Testis (tissue), 2 donors: ENCODE measurements at regions not wholly inside any gene's neighbourhood (a gene's known extent, or its start where the extent isn't known, plus 50 kb on each side); places are given as distances from the start of the nearest gene placed in this dataset.

Source experiments
- DNase-seq: peaks from one replicate; pipeline ENCODE4 v3.0.0-alpha.2; 2019
- H3K27ac ChIP-seq, 2 donors: fragments of 200-600 bp; sonication (generic); one replicate each; pipeline ENCODE4 v1.5.1; 2019
- H3K27me3 ChIP-seq: fragments of 200-600 bp; sonication (generic); one replicate; pipeline ENCODE4 v1.5.1; 2019
- H3K36me3 ChIP-seq: fragments of 200-600 bp; sonication (generic); one replicate; pipeline ENCODE4 v1.5.1; 2017; ENCODE audit warnings: low read depth; ENCODE audit errors: missing control alignments
- H3K4me1 ChIP-seq: fragments of 200-600 bp; sonication (generic); one replicate; pipeline ENCODE4 v1.5.1; 2019
- H3K4me3 ChIP-seq, 2 donors: fragments of 200-600 bp; sonication (generic); one replicate each; pipeline ENCODE4 v1.5.1; 2017 to 2019
- H3K9me3 ChIP-seq: fragments of 200-600 bp; sonication (generic); one replicate; pipeline ENCODE4 v1.5.1; 2017
- POLR2A ChIP-seq: fragments of 450-650 bp; IDR thresholded peaks from one replicate; pipeline ENCODE4 v1.6.1; 2017; ENCODE audit warnings: antibody characterized with exemption, mild to moderate bottlenecking, moderate library complexity
- WGBS, 2 donors: methylation state at CpG; one replicate each; pipeline ENCODE4 v1.1.5; 2018; 5-methylcytosine and 5-hydroxymethylcytosine counted together
- intact Hi-C: fragments of 100-400 bp; cut with DNase I; formaldehyde crosslinking; loops from one replicate; pipeline ENCODE4 v1.15.1; 2023; ENCODE audit warnings: low total_unique reads
- TF ChIP-seq, protein P1 (sequence below), 3 experiments: fragments of 450-650 bp in 2 of 3; fragments of 200-600 bp in 1 of 3; sonication (generic) in 1 of 3; IDR thresholded peaks; one replicate each; pipeline ENCODE4 v1.5.1; 2016 to 2019; ENCODE audit warnings: antibody characterized with exemption in 3 of 3, mild to moderate bottlenecking in 2 of 3, moderate library complexity in 1 of 3

GRCh38 chr16:65445313-65446260, 323.7 kb upstream of the CDH11 start:
- intact Hi-C loops: no loop called here
- Histone ChIP-seq H3K9me3 (no peaks in the 10 kb centered on the region), H3K4me3 (no peak overlapping the region), H3K36me3 (no peaks in the 10 kb centered on the region), H3K4me1 (no peaks in the 10 kb centered on the region), H3K27ac (no peak overlapping the region), H3K27me3 (no peaks in the 10 kb centered on the region)
- WGBS, 2 donors: 63 to 73% methylated on average over 1 of the region's 1 CpG
- TF ChIP-seq, protein P1, sequence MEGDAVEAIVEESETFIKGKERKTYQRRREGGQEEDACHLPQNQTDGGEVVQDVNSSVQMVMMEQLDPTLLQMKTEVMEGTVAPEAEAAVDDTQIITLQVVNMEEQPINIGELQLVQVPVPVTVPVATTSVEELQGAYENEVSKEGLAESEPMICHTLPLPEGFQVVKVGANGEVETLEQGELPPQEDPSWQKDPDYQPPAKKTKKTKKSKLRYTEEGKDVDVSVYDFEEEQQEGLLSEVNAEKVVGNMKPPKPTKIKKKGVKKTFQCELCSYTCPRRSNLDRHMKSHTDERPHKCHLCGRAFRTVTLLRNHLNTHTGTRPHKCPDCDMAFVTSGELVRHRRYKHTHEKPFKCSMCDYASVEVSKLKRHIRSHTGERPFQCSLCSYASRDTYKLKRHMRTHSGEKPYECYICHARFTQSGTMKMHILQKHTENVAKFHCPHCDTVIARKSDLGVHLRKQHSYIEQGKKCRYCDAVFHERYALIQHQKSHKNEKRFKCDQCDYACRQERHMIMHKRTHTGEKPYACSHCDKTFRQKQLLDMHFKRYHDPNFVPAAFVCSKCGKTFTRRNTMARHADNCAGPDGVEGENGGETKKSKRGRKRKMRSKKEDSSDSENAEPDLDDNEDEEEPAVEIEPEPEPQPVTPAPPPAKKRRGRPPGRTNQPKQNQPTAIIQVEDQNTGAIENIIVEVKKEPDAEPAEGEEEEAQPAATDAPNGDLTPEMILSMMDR (IDR thresholded peaks at IDR 0.05): no peak
- no peak for TF ChIP-seq POLR2A
- no peak for DNase-seq

DNA sequence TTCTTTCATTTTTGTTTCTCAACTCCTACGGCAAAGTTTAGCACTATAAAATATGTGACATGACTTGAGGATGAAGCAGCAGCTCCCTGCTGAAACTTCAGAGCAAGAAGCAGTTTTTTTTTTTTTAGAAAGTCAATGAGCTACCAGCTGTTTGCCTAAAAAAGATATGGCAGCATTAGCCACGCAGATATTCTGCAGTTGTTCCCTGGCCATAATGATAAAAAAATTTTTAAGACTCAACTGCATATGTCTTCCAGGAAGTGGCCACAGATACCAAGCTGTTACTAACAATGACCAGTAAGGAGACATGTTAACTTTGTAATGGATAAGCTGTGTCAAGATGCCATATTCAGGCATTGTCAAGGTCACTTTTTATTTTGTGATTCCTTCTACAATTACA, 319.6 kb upstream of the CDH11 start:
- Histone ChIP-seq H3K4me1 (no peaks in the 10 kb centered on the region), H3K4me3 (no peak overlapping the region), H3K36me3 (no peaks in the 10 kb centered on the region), H3K27me3 (no peaks in the 10 kb centered on the region), H3K27ac (no peak overlapping the region), H3K9me3 (no peaks in the 10 kb centered on the region)
- no peak for DNase-seq
- no peak for TF ChIP-seq POLR2A
- TF ChIP-seq, protein P1 (IDR thresholded peaks at IDR 0.05): no peak
- WGBS, 2 donors: 43 to 59% methylated on average over 2 of the region's 2 CpGs
- intact Hi-C loops: no loop called here

DNA sequence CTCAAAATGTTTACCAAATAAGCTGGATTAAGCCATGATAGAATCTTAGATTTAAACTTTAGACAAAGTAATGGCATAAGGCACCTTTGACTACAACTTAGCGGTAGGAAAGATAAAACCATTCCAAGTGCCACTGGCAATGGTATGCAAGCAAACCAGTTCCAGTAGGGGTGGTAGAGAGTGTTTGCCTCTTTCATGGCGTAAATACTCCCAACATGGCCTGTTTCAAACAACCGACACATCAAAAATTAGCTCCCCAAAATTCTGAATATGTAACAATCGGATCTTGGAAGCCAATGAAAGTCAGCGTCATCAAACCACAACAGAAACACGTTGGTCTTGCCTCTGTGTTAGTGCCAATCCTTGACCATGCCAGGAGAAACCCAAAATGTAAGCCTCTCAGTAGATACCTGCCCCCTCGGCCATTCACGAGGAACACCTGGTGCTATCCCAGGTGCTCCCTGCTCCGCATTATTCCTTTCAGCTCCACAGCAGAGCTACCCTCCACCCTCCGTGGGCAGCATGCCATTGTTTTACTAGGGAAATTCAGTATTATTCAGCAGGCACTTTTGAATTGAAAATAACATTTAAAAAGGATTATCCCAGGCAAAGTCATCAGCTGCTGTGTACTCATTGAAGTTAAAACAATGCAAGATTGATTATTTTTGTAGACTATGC, 307.8 kb upstream of the CDH11 start:
- H3K9me3 ChIP-seq: no peaks in the 10 kb centered on the region
- H3K36me3 ChIP-seq: no peaks in the 10 kb centered on the region
- H3K4me3 ChIP-seq: no peak overlapping the region
- intact Hi-C loops: no loop called here
- no peaks in the 10 kb centered on the region for H3K27me3 ChIP-seq
- WGBS, 2 donors: 90 to 92% methylated on average over 10 of the region's 10 CpGs
- no peak for DNase-seq
- H3K27ac ChIP-seq: no peak overlapping the region
- H3K4me1 ChIP-seq: no peaks in the 10 kb centered on the region
- TF ChIP-seq, protein P1 (IDR thresholded peaks at IDR 0.05): no peak
- TF ChIP-seq POLR2A: no peak

GRCh38 chr16:65426484-65426883, 304.6 kb upstream of the CDH11 start:
- no peaks in the 10 kb centered on the region for H3K4me1 ChIP-seq
- TF ChIP-seq, protein P1 (IDR thresholded peaks at IDR 0.05): no peak
- TF ChIP-seq POLR2A: no peak
- intact Hi-C loops: no loop called here
- H3K4me3 ChIP-seq: no peak overlapping the region
- H3K27me3 ChIP-seq: no peaks in the 10 kb centered on the region
- no peak for DNase-seq
- no peaks in the 10 kb centered on the region for H3K9me3 ChIP-seq
- H3K36me3 ChIP-seq: no peaks in the 10 kb centered on the region
- 69 to 78% methylated on average over 1 of the region's 1 CpG for WGBS, 2 donors
- no peak overlapping the region for H3K27ac ChIP-seq
